GM23338 (cell line): ENCODE measurements at regions not wholly inside any gene's neighbourhood (a gene's known extent, or its start where the extent isn't known, plus 50 kb on each side); places are given as distances from the start of the nearest gene placed in this dataset.

Experiments used
- ATAC-seq: fragments of 200-7000 bp; cut with Tn5 transposase; 3 replicates; pipeline ENCODE4 v1.9.1; 2020
- DNase-seq: peaks from one replicate; pipeline ENCODE4 v3.0.0-alpha.2; 2015; ENCODE audit warnings: low spot score
- H2AFZ ChIP-seq: fragments of 200-600 bp; sonication (generic); 2 replicates; pipeline ENCODE4 v1.8.0; 2016; ENCODE audit warnings: antibody characterized with exemption, mild to moderate bottlenecking, moderate library complexity
- H3F3A ChIP-seq: fragments of 200-600 bp; sonication (generic); replicated peaks from 2 replicates; pipeline ENCODE4 v1.8.0; 2017; ENCODE audit warnings: antibody characterized with exemption, mixed run types, low read depth
- H3K27ac ChIP-seq: fragments of 200-600 bp; sonication (generic); 2 replicates; pipeline ENCODE4 v1.6.1; 2016; ENCODE audit warnings: low read depth
- H3K27me3 ChIP-seq: fragments of 200-600 bp; sonication (generic); 2 replicates; pipeline ENCODE4 v1.8.0; 2016; ENCODE audit warnings: mild to moderate bottlenecking, mixed run types, moderate library complexity; ENCODE audit not compliant: insufficient read depth
- H3K36me3 ChIP-seq: fragments of 200-600 bp; sonication (generic); 2 replicates; pipeline ENCODE4 v1.8.0; 2016; ENCODE audit warnings: mild to moderate bottlenecking; ENCODE audit not compliant: insufficient read depth
- H3K4me1 ChIP-seq: fragments of 200-600 bp; sonication (generic); 2 replicates; pipeline ENCODE4 v1.8.0; 2016; ENCODE audit warnings: mild to moderate bottlenecking, moderate library complexity; ENCODE audit not compliant: insufficient read depth
- H3K4me2 ChIP-seq: fragments of 200-600 bp; sonication (generic); 2 replicates; pipeline ENCODE4 v1.7.1; 2017; ENCODE audit warnings: mixed run types
- H3K4me3 ChIP-seq: fragments of 200-600 bp; sonication (generic); 2 replicates; pipeline ENCODE4 v1.6.1; 2016; ENCODE audit warnings: mixed run types
- H3K79me2 ChIP-seq: fragments of 200-600 bp; sonication (generic); replicated peaks from 2 replicates; pipeline ENCODE4 v1.8.0; 2017; ENCODE audit warnings: mild to moderate bottlenecking; ENCODE audit not compliant: insufficient read depth
- H3K9me2 ChIP-seq: fragments of 200-600 bp; sonication (generic); 2 replicates; pipeline ENCODE4 v1.8.0; 2017; ENCODE audit not compliant: insufficient read depth
- H4K20me1 ChIP-seq: fragments of 200-600 bp; sonication (generic); replicated peaks from 2 replicates; pipeline ENCODE4 v1.8.0; 2017; ENCODE audit warnings: mild to moderate bottlenecking; ENCODE audit not compliant: insufficient read depth
- H3K27ac Mint-ChIP-seq: 2 replicates; pipeline ENCODE4 v1.8.0; 2020; ENCODE audit warnings: inconsistent platforms, mild to moderate bottlenecking, moderate library complexity, mixed read lengths
- H3K27me3 Mint-ChIP-seq: 3 replicates; pipeline ENCODE4 v1.8.0; 2022; ENCODE audit warnings: low read depth, mild to moderate bottlenecking, moderate library complexity, mixed read lengths, inconsistent platforms; ENCODE audit not compliant: insufficient read depth, poor library complexity
- H3K36me3 Mint-ChIP-seq: 3 replicates; pipeline ENCODE4 v1.8.0; 2021; ENCODE audit warnings: low read depth, mild to moderate bottlenecking, inconsistent platforms, moderate library complexity, mixed read lengths
- H3K4me1 Mint-ChIP-seq: 3 replicates; pipeline ENCODE4 v1.8.0; 2020; ENCODE audit warnings: mild to moderate bottlenecking, inconsistent platforms, mixed read lengths
- H3K4me3 Mint-ChIP-seq: 3 replicates; pipeline ENCODE4 v1.8.0; 2021; ENCODE audit warnings: moderate library complexity, mild to moderate bottlenecking, inconsistent platforms, mixed read lengths
- H3K9me3 Mint-ChIP-seq: 3 replicates; pipeline ENCODE4 v1.8.0; 2020; ENCODE audit warnings: moderate library complexity, mild to moderate bottlenecking, inconsistent platforms, mixed read lengths
- CREB1 ChIP-seq: fragments of 250-450 bp; sonication (Bioruptor Pico); IDR thresholded peaks from 2 replicates; pipeline ENCODE4 v1.5.0; 2020; ENCODE audit warnings: low read depth, mild to moderate bottlenecking, moderate library complexity
- EZH2 ChIP-seq: fragments of 200-600 bp; sonication (generic); IDR thresholded peaks from one replicate; pipeline ENCODE4 v1.8.0; 2017; ENCODE audit warnings: antibody characterized with exemption, mild to moderate bottlenecking, low read depth; ENCODE audit not compliant: unreplicated experiment
- POLR2AphosphoS5 ChIP-seq: IDR thresholded peaks from 2 replicates; pipeline ENCODE4 v1.6.1; 2016; ENCODE audit warnings: antibody characterized with exemption, low read depth
- STAT1 ChIP-seq: IDR thresholded peaks from one replicate; pipeline ENCODE4 v1.6.1; 2016; ENCODE audit warnings: antibody characterized with exemption; ENCODE audit not compliant: unreplicated experiment
- TF ChIP-seq, protein P1 (sequence below), 2 experiments: fragments of 200-600 bp in 1 of 2; sonication (generic) in 1 of 2; conservative IDR thresholded peaks; 2 replicates each; pipeline versions ENCODE4 v1.5.1 to v1.6.1; 2016 to 2017; ENCODE audit warnings: antibody characterized with exemption in 2 of 2, low read depth in 2 of 2, mild to moderate bottlenecking in 2 of 2, moderate library complexity in 1 of 2
- TF ChIP-seq, protein P2 (sequence below): IDR thresholded peaks from 2 replicates; pipeline ENCODE4 v1.6.1; 2016; ENCODE audit warnings: antibody characterized with exemption
- TF ChIP-seq, protein P3 (sequence below): fragments of 250-450 bp; sonication (Bioruptor Pico); IDR thresholded peaks from 2 replicates; pipeline ENCODE4 v1.5.0; 2020; ENCODE audit warnings: mild to moderate bottlenecking, moderate library complexity
- TF ChIP-seq, protein P4 (sequence below): IDR thresholded peaks from one replicate; pipeline ENCODE4 v1.6.1; 2018; ENCODE audit warnings: antibody characterized with exemption; ENCODE audit not compliant: unreplicated experiment

DNA sequence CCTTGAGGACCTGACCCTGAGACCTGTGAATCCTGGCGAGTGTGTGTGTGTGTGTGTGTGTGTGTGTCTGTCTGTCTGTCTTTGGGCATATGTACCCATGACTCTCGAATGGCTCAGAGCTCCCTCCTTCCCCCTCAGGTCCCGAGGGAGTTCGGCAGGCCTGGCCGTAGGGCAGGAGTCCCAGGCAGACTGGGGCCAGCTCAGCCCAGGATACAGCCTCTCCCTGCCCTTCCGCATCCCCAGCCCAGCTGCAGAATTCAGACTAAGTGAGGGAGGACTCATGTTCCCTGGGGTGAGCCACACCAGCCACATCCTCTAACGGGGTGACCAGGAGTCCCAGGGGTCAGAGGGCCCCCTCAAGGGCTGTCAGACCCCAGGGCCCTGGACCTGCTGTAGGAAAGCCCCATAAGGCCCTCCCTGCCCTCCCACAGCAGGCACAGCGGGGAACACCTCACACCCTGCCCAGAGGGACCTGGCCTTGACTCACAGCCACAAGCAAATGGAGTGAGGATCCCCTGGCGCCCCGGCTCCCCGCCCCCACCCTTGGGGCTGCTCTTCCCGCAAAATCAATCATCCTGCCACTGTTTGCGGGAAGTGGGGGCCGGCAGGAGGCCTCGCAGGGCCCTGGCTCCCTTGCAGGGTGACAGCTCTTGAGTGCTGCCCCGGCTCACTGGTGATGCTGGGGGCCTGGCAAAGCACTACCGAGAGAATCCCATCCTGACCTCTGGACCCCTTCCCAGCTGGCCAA is 101.7 kb upstream of the CASZ1 start:
- H3K4me3 ChIP-seq, result no peak overlapping the region
- H3K4me1 ChIP-seq, result peaks cover 43% of the 10 kb centered on the region
- no peak for TF ChIP-seq STAT1
- no peaks in the 10 kb centered on the region for H3K9me2 ChIP-seq
- Mint-ChIP-seq H3K4me3 (no peak overlapping the region), H3K27ac (no peak overlapping the region), H3K27me3 (peaks cover 17% of the 10 kb centered on the region), H3K4me1 (peaks cover 36% of the 10 kb centered on the region), H3K9me3 (no peaks in the 10 kb centered on the region), H3K36me3 (no peaks in the 10 kb centered on the region)
- no peak overlapping the region for H3K27ac ChIP-seq
- no peaks in the 10 kb centered on the region for H3F3A ChIP-seq
- H3K4me2 ChIP-seq, result no peak overlapping the region
- H4K20me1 ChIP-seq, result no peaks in the 10 kb centered on the region
- H2AFZ ChIP-seq, result 0 out of 2 replicates have a peak overlapping the region, but pooled peaks have one; percentile 69
- no peaks in the 10 kb centered on the region for H3K27me3 ChIP-seq
- ATAC-seq (no peak; the same call in 1 of the 3 replicates), DNase-seq (no peak)
- no peaks in the 10 kb centered on the region for H3K36me3 ChIP-seq
- H3K79me2 ChIP-seq, result no peaks in the 10 kb centered on the region

DNA sequence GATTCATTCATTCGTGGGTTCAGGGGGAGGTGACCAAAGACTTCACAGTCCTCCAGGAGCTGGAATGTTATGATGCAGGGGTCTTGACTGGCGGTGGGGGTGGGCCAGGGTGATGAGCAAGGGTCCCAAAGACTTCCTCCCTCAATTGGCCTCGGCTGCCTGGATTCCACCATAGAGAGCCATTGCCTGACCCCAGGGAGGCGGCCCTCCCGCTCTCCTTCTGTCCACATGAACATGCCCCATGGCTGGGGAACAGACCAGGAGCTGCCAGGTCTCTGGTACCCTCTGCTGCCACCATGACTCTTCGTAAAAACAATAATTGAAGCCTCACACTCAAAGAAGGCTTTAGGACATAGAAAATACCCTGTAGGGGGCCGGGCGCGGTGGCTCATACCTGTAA is 102.5 kb upstream of the CASZ1 start:
- Histone ChIP-seq H3K79me2 (no peaks in the 10 kb centered on the region), H3K27me3 (no peaks in the 10 kb centered on the region), H3K9me2 (no peaks in the 10 kb centered on the region), H3F3A (no peaks in the 10 kb centered on the region), H2AFZ (no peak overlapping the region), H3K4me2 (no peak overlapping the region), H3K27ac (no peak overlapping the region), H4K20me1 (no peaks in the 10 kb centered on the region), H3K4me3 (no peak overlapping the region), H3K4me1 (peaks cover 43% of the 10 kb centered on the region), H3K36me3 (no peaks in the 10 kb centered on the region)
- Mint-ChIP-seq H3K27me3 (peaks cover 19% of the 10 kb centered on the region), H3K9me3 (no peaks in the 10 kb centered on the region; the same call in 2 of the 3 replicates), H3K27ac (no peak overlapping the region), H3K4me1 (peaks cover 36% of the 10 kb centered on the region), H3K4me3 (no peak overlapping the region), H3K36me3 (no peaks in the 10 kb centered on the region)
- DNase-seq (no peak), ATAC-seq (no peak)
- TF ChIP-seq, protein P1, sequence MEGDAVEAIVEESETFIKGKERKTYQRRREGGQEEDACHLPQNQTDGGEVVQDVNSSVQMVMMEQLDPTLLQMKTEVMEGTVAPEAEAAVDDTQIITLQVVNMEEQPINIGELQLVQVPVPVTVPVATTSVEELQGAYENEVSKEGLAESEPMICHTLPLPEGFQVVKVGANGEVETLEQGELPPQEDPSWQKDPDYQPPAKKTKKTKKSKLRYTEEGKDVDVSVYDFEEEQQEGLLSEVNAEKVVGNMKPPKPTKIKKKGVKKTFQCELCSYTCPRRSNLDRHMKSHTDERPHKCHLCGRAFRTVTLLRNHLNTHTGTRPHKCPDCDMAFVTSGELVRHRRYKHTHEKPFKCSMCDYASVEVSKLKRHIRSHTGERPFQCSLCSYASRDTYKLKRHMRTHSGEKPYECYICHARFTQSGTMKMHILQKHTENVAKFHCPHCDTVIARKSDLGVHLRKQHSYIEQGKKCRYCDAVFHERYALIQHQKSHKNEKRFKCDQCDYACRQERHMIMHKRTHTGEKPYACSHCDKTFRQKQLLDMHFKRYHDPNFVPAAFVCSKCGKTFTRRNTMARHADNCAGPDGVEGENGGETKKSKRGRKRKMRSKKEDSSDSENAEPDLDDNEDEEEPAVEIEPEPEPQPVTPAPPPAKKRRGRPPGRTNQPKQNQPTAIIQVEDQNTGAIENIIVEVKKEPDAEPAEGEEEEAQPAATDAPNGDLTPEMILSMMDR (conservative IDR thresholded peaks at IDR 0.05; ENCODE audit: low read depth in 2 of 2), result no peak
- no peak for TF ChIP-seq EZH2
- no peak for TF ChIP-seq POLR2AphosphoS5
- TF ChIP-seq, protein P2, sequence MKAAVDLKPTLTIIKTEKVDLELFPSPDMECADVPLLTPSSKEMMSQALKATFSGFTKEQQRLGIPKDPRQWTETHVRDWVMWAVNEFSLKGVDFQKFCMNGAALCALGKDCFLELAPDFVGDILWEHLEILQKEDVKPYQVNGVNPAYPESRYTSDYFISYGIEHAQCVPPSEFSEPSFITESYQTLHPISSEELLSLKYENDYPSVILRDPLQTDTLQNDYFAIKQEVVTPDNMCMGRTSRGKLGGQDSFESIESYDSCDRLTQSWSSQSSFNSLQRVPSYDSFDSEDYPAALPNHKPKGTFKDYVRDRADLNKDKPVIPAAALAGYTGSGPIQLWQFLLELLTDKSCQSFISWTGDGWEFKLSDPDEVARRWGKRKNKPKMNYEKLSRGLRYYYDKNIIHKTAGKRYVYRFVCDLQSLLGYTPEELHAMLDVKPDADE, result no peak
- no peak for TF ChIP-seq CREB1 (CRISPR knock-in tag)
- TF ChIP-seq STAT1, result no peak
- TF ChIP-seq, protein P3, sequence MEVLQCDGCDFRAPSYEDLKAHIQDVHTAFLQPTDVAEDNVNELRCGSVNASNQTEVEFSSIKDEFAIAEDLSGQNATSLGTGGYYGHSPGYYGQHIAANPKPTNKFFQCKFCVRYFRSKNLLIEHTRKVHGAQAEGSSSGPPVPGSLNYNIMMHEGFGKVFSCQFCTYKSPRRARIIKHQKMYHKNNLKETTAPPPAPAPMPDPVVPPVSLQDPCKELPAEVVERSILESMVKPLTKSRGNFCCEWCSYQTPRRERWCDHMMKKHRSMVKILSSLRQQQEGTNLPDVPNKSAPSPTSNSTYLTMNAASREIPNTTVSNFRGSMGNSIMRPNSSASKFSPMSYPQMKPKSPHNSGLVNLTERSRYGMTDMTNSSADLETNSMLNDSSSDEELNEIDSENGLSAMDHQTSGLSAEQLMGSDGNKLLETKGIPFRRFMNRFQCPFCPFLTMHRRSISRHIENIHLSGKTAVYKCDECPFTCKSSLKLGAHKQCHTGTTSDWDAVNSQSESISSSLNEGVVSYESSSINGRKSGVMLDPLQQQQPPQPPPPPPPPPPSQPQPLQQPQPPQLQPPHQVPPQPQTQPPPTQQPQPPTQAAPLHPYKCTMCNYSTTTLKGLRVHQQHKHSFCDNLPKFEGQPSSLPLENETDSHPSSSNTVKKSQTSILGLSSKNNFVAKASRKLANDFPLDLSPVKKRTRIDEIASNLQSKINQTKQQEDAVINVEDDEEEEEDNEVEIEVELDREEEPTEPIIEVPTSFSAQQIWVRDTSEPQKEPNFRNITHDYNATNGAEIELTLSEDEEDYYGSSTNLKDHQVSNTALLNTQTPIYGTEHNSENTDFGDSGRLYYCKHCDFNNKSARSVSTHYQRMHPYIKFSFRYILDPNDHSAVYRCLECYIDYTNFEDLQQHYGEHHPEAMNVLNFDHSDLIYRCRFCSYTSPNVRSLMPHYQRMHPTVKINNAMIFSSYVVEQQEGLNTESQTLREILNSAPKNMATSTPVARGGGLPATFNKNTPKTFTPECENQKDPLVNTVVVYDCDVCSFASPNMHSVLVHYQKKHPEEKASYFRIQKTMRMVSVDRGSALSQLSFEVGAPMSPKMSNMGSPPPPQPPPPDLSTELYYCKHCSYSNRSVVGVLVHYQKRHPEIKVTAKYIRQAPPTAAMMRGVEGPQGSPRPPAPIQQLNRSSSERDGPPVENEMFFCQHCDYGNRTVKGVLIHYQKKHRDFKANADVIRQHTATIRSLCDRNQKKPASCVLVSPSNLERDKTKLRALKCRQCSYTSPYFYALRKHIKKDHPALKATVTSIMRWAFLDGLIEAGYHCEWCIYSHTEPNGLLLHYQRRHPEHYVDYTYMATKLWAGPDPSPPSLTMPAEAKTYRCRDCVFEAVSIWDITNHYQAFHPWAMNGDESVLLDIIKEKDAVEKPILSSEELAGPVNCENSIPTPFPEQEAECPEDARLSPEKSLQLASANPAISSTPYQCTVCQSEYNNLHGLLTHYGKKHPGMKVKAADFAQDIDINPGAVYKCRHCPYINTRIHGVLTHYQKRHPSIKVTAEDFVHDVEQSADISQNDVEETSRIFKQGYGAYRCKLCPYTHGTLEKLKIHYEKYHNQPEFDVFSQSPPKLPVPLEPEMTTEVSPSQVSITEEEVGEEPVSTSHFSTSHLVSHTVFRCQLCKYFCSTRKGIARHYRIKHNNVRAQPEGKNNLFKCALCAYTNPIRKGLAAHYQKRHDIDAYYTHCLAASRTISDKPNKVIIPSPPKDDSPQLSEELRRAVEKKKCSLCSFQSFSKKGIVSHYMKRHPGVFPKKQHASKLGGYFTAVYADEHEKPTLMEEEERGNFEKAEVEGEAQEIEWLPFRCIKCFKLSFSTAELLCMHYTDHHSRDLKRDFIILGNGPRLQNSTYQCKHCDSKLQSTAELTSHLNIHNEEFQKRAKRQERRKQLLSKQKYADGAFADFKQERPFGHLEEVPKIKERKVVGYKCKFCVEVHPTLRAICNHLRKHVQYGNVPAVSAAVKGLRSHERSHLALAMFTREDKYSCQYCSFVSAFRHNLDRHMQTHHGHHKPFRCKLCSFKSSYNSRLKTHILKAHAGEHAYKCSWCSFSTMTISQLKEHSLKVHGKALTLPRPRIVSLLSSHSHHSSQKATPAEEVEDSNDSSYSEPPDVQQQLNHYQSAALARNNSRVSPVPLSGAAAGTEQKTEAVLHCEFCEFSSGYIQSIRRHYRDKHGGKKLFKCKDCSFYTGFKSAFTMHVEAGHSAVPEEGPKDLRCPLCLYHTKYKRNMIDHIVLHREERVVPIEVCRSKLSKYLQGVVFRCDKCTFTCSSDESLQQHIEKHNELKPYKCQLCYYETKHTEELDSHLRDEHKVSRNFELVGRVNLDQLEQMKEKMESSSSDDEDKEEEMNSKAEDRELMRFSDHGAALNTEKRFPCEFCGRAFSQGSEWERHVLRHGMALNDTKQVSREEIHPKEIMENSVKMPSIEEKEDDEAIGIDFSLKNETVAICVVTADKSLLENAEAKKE (CRISPR knock-in tag), result no peak
- TF ChIP-seq, protein P4, sequence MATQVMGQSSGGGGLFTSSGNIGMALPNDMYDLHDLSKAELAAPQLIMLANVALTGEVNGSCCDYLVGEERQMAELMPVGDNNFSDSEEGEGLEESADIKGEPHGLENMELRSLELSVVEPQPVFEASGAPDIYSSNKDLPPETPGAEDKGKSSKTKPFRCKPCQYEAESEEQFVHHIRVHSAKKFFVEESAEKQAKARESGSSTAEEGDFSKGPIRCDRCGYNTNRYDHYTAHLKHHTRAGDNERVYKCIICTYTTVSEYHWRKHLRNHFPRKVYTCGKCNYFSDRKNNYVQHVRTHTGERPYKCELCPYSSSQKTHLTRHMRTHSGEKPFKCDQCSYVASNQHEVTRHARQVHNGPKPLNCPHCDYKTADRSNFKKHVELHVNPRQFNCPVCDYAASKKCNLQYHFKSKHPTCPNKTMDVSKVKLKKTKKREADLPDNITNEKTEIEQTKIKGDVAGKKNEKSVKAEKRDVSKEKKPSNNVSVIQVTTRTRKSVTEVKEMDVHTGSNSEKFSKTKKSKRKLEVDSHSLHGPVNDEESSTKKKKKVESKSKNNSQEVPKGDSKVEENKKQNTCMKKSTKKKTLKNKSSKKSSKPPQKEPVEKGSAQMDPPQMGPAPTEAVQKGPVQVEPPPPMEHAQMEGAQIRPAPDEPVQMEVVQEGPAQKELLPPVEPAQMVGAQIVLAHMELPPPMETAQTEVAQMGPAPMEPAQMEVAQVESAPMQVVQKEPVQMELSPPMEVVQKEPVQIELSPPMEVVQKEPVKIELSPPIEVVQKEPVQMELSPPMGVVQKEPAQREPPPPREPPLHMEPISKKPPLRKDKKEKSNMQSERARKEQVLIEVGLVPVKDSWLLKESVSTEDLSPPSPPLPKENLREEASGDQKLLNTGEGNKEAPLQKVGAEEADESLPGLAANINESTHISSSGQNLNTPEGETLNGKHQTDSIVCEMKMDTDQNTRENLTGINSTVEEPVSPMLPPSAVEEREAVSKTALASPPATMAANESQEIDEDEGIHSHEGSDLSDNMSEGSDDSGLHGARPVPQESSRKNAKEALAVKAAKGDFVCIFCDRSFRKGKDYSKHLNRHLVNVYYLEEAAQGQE, result no peak
